CMK (cell line): ENCODE measurements at regions not wholly inside any gene's neighbourhood (a gene's known extent, or its start where the extent isn't known, plus 50 kb on each side); places are given as distances from the start of the nearest gene placed in this dataset.

Experiments used
- DNase-seq: peaks from one replicate; pipeline ENCODE4 v3.0.0-alpha.2; 2010; ENCODE audit warnings: low read depth

DNA sequence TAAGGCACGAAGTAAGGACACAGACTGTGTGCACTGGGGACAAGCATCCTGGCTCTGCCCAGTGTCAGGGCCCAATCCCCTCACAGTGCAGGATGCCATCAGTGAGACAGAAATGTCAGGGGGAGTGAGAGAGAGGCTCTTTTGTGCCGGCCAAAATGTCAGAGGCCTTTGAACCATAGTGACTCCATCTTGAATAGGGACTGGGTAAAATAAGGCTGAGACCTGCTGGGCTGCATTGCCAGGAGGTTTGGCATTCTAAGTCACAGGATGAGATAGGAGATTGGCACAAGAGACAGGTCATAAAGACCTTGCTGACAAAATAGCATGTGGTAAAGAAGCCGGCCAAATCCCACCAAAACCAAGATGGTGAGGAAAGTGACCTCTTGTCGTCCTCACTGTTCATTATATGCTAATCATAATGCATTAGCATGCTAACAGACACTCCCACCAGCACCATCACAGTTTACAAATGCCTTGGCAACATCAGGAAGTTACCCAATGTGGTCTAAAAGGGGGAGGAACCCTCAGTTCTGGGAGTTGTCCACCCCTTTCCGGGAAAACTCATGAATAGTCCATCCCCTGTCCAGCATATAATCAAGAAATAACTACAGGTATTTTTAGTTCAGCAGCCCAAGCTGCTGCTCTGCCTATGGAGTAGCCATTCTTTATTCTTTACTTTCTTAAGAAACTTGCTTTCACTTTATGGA lies 337.4 kb downstream of the LPIN1 start:
- no peak for DNase-seq

DNA sequence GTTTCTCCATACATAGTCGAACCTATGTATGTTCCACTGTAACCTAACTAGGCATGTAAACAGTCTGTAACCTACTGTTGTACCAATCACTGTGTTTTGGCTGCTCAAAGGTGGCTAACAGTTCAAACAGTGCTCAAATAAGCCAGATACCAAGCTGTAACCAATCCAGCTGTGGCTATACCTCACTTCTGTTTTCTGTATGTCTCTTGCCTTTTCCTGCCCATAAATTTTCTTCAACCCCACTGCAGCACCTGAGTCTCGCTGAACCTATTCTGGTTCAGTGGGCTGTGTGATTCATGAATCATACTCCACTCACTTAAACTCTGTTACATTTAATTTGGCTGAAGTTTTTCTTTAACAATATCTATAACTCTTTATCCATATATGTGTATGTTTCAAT lies 340.7 kb downstream of the LPIN1 start:
- DNase-seq: no peak

DNA sequence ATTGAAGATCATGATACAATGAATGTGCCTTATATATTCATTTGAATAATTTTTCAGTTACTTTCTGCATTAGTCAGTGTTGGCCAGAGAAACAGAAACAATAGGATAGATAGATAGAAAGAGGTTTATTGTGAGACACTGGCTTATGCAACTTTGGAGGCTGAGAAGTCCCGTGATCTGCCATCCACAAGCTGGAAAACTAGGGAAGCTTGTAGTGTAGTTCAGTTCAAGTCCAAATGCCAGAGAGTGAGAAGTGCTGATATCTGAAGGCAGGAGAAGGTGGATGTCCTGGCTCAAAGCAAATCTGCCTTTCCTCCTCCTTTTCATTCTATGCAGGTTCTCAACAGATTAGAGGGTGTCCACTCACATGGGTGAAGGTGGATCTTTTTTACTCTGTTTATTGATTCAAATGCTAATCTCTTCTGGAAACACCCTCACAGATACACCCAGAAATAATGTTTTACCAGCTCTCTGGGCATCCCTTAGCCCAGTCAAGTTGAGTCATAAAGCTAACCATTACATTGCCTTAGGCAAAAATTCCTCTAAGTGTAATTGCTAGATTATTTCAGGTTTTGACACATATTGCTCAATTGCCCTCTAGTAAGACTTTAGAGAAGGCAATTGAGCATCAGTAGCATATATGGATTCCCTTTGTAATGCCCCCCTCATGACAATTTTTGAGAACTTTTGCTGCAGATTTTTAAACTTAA lies 341.4 kb downstream of the LPIN1 start:
- no peak for DNase-seq

DNA sequence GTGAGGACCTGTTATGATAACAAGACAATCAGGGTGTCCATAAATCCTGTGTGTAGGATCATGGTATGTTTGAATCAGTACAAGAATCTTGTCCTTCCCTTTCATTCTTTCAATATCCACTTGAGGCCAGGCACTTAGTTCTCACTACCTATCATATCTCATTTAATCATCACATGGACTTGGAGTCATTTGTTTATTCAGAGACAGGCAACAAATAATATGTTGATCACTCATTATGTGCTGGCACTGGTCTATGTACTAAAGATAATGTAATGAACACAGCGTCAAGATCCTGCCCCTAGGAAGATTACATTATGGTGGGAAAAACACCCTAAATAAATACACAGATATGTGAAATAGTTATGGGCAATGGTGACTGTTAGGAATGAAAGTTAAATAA lies 342.6 kb downstream of the LPIN1 start:
- DNase-seq: no peak

DNA sequence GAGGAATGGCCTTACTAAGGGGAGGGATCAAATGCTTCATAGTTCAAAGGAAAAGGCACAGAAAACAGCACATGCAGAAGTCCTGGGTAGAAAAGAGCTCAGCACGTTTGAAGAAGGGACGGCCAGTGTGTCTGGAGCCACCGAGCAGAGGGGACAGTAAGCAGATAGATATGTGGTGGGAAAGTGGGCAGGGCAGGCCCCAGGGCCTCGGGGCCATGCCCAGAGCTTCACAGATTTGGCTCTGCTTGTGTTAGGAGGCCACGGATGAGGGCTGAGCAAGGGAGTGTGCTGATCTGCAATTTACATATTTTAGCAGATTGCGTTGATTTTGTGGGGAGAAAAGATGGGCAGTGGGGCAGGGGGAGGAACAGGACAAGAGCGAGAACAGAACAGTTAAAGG lies 343.1 kb downstream of the LPIN1 start:
- DNase-seq: no peak

DNA sequence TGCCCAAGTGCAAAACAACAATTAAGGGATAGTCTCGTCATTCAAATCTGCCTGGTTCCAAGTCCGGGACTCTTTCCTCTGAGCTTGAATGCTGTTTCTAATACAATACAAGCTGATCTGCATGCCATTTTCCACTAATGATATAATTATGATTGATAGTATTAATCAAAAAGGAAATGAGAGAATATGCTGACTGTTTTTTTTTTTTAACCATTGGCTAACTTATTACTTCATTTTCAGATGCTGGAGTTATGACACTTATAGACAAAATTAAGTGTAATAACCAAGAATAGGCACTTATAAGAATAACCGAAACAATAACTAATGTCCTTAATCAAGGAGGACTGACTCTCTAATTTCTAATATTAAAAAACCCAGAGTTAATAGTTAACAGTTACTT lies 343.6 kb downstream of the LPIN1 start:
- no peak for DNase-seq

DNA sequence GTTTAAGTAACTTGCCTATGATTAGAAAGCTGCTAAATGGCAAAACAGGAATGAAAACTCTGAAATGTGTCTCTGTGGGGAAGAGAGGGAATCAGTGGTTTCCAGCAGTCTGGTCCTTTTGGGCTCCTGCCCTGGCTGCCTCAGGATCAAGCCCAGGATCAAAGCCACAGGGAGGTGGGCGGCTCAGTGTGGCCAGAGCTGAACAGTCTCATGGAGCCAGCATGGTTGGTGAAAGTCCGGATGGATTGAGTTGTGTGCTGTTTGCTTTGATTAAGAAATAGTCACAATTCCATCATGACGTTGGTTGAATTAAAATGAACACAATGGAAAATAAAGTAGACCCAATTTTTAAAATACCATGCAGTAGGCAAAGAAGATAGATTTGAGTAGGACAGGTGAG lies 344.2 kb downstream of the LPIN1 start:
- DNase-seq: no peak

DNA sequence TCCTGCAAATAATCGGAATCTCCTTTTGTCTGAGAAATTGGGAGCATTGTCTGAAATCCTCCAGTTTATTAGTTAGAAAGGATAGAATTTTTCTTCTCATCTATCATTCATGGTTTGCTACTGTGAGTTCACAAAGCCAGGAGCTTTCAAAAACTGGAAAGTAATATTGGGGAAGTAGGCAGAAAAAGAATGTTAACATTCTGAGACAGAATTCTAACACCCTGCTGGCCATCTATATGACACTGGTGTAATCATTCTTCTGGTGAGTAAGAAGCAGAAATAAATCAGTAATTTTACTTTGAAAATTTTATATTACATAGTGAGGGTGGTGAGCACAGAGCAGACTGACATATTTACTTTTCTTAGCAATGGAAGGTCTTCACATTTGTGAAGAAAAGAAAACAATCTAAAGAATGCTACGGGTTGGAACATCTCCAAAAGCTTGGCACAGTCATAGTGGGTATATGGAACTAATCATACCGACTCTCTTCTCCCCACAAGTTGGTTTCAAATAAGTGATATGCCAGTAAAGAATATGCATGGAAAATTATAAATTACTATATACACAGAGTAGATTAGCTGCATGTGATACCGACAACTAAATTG lies 344.9 kb downstream of the LPIN1 start:
- no peak for DNase-seq

DNA sequence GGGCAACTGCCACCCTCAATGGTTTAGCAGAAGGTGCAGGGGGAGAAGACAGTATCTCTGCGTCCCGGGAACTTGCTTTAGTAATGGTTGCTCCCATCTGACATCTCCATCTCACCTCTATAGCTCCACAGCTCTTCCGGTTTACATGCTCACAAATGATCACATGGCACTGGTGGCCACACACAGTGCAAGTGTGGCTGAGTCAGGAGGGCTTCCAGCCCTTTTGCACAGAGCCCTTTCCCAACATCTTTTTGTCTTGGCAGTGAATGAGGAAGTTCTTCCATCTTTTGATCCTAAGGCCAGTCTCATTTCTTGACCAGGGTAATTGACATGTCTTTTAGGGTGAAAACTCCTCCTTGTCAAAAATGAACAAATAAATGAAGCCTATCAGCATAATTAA lies 347.7 kb downstream of the LPIN1 start:
- DNase-seq: no peak

DNA sequence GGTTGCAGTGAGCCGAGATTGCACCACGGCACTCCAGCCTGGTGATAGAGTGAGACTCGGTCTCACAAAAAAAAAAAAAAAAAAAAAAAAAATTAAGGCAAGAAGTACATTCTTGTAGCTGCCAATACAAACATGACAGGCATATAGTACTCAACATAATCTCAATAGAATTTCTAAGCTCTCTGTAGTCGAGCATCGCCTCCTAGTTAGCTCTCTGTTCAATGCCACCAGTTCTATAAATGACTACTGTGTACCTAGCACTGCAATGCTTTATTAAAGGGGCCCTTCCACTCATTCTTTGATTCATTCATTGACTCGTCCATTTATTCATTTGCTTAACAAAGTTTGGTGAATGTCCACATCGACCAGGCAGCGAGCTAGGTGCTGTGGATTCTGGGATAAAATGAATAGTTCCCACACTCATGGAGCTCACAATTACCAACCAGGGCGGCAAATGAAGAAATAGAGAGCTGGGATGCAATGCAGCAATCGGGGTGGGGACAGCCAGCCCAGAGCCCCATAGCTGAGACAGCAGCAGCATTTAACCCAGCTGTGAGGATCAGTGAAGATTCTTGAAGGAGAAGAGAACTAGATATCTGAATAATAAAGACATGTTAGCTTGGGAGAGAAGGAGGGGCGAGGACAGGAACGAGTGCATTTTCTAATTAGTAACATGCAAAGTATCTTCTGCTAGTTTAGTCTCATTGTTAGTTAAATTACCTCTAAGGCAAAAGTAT lies 349.8 kb downstream of the LPIN1 start:
- no peak for DNase-seq

DNA sequence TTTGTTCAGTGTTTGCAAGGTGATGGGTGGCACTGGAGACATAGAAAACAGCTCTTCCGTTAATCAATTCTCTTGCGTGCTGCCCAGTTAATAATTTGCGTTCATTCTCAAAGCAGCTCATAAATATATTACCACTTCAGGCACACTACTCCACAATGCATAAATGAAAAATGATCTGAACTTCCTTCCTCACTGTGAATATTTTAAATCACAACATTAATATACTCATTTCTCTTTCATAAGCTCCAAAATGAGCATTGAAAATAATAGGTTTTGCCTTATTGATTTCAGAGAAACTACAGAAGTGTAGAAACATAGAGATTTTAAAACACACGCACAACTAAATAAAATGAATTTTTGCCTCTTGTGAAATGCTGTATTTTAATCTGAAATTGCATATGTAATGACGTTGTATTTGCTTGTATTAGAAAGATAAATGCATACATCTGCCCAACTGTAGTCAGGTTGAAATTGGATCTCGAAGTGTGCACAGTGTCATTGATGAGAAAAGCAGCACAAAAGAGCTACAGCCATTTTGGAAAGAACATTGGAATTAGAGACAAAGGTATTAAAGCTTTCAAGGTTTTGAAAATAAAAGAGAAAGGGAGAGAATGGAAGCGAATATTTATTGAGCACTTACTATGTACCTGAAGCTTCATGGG lies 350.5 kb downstream of the LPIN1 start:
- DNase-seq: no peak

DNA sequence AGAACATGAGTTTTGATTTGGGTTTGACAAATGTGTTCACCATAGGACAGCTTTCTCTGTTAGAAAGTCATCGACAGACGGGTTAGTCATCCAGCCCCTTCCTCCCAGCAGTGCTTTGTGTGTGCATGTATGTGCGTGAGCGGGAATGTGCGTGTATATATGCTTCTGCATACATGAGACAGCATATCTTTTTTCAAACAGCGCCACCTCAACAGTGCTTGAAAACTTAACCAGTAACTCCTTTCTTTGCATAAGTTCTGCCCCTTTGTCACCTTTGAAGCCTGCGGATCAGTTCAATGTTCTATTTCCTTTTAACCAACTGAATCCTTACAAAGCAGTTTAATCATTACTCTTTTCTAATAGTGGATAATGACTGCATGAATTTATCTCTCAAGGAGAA lies 351.4 kb downstream of the LPIN1 start:
- no peak for DNase-seq

DNA sequence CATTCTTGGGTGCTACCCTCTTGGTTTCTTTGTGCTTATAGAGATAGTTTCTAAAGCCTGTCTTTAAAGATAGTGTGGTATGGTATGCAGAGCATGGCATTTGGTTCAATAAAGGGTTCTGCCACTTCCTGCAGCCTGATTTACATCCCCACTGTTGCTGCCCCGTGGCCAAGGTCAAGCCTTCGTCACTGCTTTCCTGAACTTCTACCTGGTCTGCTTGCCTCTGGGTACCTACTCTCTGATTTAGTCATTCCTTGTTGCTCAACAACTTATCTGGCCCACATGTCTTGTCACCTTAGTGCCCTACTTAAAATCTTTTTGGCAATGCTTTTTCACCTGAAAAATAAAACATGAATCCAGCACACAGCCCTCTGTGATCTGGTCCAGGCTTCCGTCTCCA lies 352.9 kb downstream of the LPIN1 start:
- DNase-seq: no peak

DNA sequence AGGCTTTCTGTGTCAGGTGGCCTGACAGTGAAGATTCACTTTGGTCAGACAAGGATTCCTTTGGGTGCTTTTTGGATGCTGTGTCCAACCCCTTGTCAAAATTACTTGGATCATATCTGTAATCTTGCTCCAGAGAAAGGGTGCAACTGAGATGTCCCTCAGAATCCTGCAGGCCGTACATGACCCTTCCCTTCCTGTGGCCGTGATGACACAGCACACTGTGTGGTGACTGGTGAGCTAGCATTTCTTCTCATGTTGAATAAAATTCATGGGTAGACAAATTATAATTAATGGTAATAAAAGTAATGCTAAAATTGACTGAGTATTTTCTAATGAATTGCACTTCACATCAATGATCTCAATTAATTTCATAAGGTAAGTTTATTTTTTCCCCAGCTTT lies 356.2 kb downstream of the LPIN1 start:
- no peak for DNase-seq

DNA sequence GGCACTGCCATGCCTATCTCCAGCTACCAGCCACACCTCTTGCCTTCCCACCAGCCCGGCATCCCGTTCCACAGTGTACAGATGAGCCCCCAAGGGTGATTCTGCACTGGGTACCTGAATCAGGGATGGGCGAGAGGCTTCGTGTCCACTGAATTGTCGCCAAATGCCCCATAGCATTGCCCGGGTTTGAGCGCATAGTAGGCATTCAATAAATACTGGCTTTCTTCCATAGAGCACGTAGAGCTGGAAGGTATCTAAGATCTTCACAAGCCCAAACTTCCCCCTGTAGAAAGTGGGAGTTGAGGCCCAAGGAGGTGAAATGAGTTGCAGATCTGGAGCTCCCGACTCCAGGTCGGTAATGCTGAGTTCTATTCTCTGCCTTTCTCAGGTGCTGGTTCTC lies 358.7 kb downstream of the LPIN1 start:
- no peak for DNase-seq

DNA sequence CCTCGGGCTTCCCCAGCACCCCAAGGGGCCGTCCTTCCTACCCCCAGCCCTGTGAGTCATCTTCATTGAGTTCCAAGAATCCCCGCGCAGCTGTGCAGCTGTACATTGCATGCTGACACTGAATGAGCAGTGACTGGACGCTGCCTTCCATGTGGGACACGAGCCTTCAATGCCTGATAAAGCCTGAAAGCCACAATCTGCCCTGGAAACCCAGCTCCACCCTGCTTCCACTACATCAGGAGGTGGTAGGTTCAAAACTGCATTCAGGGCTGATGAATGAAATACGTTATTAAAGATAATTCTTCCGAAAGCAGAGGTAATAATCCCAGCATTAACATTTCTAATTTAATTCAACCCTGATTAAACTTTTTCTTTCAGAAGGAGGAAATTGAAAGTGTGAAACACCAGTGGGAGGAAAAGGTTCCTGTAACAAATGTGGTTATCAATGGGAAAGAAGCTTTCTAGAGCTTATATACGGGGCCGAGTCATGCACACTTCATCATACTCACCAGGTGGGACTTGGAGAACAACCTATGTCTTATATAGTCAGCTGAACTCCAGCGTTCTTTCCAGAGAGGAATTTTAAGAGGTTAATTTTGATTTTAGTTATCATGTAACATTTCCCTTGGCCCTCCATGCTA lies 360.1 kb downstream of the LPIN1 start:
- DNase-seq: no peak

DNA sequence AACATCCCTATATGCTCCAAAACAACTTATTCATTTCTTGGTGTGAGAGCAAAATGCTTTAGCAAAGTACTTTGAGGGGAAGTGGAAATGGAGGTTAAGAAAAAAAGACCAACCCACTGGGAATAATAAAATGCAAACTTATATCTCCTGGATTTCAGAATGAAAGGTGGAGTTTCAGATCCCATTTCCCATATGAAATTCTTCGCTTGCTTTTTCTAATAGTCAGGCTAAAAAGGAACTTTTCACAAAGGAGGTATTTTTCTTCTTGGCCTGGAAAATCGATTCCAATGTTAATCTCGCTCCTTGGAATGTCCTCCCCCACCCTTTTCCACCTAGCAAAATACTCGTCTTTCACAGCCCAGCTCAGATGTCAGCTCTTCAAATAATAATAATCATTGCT lies 360.9 kb downstream of the LPIN1 start:
- no peak for DNase-seq

DNA sequence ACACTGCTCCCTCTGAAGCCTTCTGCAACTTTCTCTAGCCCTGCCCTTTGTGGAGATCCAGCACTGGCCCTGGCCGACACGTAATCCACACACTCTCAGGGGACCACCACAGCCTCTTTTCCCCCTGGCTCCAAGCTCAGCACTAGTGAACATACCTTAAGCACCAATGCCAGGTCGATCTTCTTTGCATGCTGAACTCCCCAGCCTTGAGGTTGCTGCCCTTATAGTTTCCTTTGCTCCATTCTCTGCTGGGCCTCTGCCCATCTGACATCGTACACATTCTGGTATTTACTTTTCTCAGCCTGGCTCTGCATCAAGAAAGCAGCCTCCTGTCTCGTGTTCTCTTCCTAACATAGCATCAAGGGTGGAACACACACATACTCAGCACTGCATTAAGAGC lies 361.5 kb downstream of the LPIN1 start:
- DNase-seq: no peak

DNA sequence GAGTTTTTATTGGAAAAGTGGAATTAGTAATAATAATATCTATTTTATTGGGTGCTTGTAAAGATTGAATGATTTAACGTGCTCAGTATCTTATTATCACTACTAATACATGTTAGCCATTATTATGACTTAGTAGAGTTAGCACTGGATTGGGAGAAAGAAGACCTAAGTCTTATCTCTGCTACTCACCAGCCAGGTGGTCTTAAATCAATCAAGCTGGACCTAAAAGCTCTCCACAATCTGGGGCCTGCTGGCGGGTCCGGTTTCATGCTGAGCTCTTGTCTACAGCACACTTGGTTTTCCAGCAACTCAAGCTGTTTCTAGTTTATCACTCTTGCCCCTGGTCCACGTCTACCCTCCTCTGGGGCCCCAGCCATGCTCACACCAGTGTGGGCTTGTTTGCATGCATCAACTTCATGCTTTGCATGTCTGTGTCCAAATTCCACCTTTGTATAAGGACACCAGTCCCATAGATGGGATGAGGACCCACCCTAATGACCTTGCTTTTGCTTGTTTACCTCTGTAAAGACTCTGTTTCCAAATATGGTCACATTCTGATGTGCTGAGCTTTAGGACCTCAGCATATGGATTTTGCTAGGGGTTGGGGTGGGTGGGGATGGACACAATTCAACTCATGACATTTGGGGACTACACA lies 363.1 kb downstream of the LPIN1 start:
- no peak for DNase-seq

DNA sequence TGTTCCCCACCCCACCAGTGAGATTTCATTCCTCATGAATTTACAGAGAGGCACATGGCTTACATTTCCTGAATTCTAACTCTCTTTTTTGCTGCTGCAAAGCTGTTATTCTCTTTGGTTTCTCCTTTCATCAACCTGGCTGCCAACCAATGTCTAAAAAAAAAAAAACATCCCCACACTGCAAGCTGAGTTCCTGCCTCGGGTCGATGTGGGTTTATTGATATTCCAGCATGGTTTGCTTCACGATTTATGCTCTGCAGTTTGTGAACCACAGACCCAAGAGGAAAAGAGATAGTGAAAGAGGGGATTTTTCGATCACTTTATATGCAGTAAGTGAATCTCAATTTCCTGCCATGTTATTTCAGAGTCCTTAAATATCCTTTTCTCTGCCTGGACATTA lies 363.6 kb downstream of the LPIN1 start:
- no peak for DNase-seq

DNA sequence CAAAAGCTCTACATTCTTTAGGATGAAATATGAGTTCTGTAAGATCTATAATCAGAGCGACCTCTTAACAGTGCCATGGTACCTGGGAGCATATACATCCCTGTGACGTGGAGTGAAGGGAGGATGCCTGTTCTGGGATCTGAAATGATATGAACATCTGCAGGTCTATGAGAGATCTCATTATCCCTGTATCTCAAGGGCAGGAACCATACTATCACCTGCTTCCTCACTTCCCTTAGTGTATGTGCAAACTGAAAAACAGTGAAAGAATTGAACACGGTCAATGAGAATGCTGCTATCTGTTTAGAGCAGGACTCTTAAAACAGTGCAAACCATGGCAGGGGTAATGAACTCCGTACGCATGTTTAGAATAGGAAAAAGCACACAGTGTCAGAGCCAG lies 364.0 kb downstream of the LPIN1 start:
- DNase-seq: peak; percentile 62
